Mucosa of descending colon (tissue), 3 donors: ENCODE measurements at regions not wholly inside any gene's neighbourhood (a gene's known extent, or its start where the extent isn't known, plus 50 kb on each side); places are given as distances from the start of the nearest gene placed in this dataset.

ENCODE experiments used
- ATAC-seq: fragments of 200-7000 bp; cut with Tn5 transposase; one replicate; pipeline ENCODE4 v1.9.1; 2020; ENCODE audit warnings: mild to moderate bottlenecking, moderate library complexity
- DNase-seq, 3 donors: peaks; one replicate each; pipeline ENCODE4 v3.0.0-alpha.2; 2020
- H3K36me3 ChIP-seq: fragments of 200-600 bp; one replicate; pipeline ENCODE4 v1.8.0; 2021; ENCODE audit warnings: low read depth, mild to moderate bottlenecking
- H3K4me1 ChIP-seq: fragments of 200-600 bp; one replicate; pipeline ENCODE4 v1.8.0; 2021; ENCODE audit warnings: low read depth, mild to moderate bottlenecking
- H3K4me3 ChIP-seq: fragments of 200-600 bp; one replicate; pipeline ENCODE4 v1.8.0; 2021; ENCODE audit warnings: mild to moderate bottlenecking
- H3K9me3 ChIP-seq: fragments of 200-600 bp; one replicate; pipeline ENCODE4 v1.8.0; 2021; ENCODE audit warnings: mild to moderate bottlenecking
- CTCF ChIP-seq: fragments of 200-600 bp; IDR thresholded peaks from one replicate; pipeline ENCODE4 v1.8.0; 2022; ENCODE audit warnings: antibody characterized with exemption, mild to moderate bottlenecking
- intact Hi-C, 2 donors: fragments of 100-400 bp; cut with DNase I in 1 of 2; cut with micrococcal nuclease in 1 of 2; formaldehyde crosslinking; loops; one replicate each; pipeline versions ENCODE4 v1.11.0 to v1.11.1; 2022; cut with DNase I, micrococcal nuclease
- donor health status: DM: no; HTN: no; CAD: no; lungs with moderate emphysema.
- donor health status: DM: no; HTN: no; CAD: no.
- donor health status: DM: no; HTN: yes; CAD: no.

- H3K9me3 ChIP-seq: no peaks in the 10 kb centered on the region
- no peaks in the 10 kb centered on the region for H3K36me3 ChIP-seq
- H3K4me3 ChIP-seq: no peak overlapping the region
- intact Hi-C loops: loop anchor here in 1 of 2 donors (10.0 kb wide), 1 partner anchor 90 kb away; no protein-coding TSS in a partner anchor
- no peak for TF ChIP-seq CTCF
- no peak for ATAC-seq
- no peaks in the 10 kb centered on the region for H3K4me1 ChIP-seq
- DNase-seq: no peak
Measured at GRCh38 chr3:132255041-132255745, 62.0 kb upstream of the ACP3 start.

GRCh38 chr3:132256989-132257388 lies 60.2 kb upstream of the ACP3 start:
- Histone ChIP-seq H3K9me3 (no peaks in the 10 kb centered on the region), H3K36me3 (no peaks in the 10 kb centered on the region), H3K4me3 (no peak overlapping the region), H3K4me1 (no peaks in the 10 kb centered on the region)
- TF ChIP-seq CTCF: no peak
- peak in 1 of 3 donors; percentile 56 for DNase-seq
- intact Hi-C loops: loop anchor here in 1 of 2 donors (10.0 kb wide), 1 partner anchor 88 kb away; no protein-coding TSS in a partner anchor
- ATAC-seq: peak; percentile 72

GRCh38 chr3:132261506-132261905 lies 55.7 kb upstream of the ACP3 start:
- Histone ChIP-seq H3K4me1 (no peaks in the 10 kb centered on the region), H3K36me3 (no peaks in the 10 kb centered on the region), H3K9me3 (no peaks in the 10 kb centered on the region), H3K4me3 (no peak overlapping the region)
- ATAC-seq (no peak), DNase-seq (no peak)
- intact Hi-C loops: no loop called here
- no peak for TF ChIP-seq CTCF

GRCh38 chr3:132262305-132262704 lies 54.9 kb upstream of the ACP3 start:
- no peak overlapping the region for H3K4me3 ChIP-seq
- no peaks in the 10 kb centered on the region for H3K4me1 ChIP-seq
- TF ChIP-seq CTCF: no peak
- H3K9me3 ChIP-seq: no peaks in the 10 kb centered on the region
- ATAC-seq: no peak
- no peaks in the 10 kb centered on the region for H3K36me3 ChIP-seq
- intact Hi-C loops: no loop called here
- DNase-seq: no peak

GRCh38 chr3:132262956-132263355 lies 54.3 kb upstream of the ACP3 start:
- H3K4me1 ChIP-seq: no peaks in the 10 kb centered on the region
- ATAC-seq (no peak), DNase-seq (no peak)
- no peak overlapping the region for H3K4me3 ChIP-seq
- no peaks in the 10 kb centered on the region for H3K9me3 ChIP-seq
- H3K36me3 ChIP-seq: no peaks in the 10 kb centered on the region
- intact Hi-C loops: no loop called here
- no peak for TF ChIP-seq CTCF

- ATAC-seq (no peak), DNase-seq (no peak)
- TF ChIP-seq CTCF: no peak
- Histone ChIP-seq H3K4me3 (no peak overlapping the region), H3K9me3 (no peaks in the 10 kb centered on the region), H3K36me3 (no peaks in the 10 kb centered on the region), H3K4me1 (no peaks in the 10 kb centered on the region)
- intact Hi-C loops: no loop called here
Measured at GRCh38 chr3:132265028-132265427, 52.2 kb upstream of the ACP3 start.
